ENCODE measurements at regions not wholly inside any gene's neighbourhood (a gene's known extent, or its start where the extent isn't known, plus 50 kb on each side); places are given as distances from the start of the nearest gene placed in this dataset.

DNA sequence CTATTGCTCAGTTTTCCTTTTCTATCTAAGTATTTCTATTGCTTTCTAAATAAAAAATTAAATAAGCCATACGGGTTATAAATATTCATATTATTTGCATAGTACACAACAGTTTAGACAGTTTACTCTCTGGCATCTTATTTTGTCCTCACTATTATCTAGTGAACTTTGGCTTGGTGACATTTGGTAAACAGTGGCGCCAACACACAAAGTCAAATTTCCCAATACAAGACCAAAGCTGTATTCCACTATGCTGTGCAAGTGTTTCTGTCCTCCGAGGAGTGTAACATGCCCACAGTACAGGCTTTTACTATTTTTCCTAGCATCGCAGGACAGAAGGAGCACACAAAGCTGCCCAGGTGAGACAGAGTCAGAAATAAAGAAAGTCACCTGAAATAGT is 61.7 kb upstream of the TP63 start:
- no peak for TF ChIP-seq CEBPB (IDR thresholded peaks at IDR 0.05; ENCODE audit: low read depth, low read length)
- TF ChIP-seq, protein P1, sequence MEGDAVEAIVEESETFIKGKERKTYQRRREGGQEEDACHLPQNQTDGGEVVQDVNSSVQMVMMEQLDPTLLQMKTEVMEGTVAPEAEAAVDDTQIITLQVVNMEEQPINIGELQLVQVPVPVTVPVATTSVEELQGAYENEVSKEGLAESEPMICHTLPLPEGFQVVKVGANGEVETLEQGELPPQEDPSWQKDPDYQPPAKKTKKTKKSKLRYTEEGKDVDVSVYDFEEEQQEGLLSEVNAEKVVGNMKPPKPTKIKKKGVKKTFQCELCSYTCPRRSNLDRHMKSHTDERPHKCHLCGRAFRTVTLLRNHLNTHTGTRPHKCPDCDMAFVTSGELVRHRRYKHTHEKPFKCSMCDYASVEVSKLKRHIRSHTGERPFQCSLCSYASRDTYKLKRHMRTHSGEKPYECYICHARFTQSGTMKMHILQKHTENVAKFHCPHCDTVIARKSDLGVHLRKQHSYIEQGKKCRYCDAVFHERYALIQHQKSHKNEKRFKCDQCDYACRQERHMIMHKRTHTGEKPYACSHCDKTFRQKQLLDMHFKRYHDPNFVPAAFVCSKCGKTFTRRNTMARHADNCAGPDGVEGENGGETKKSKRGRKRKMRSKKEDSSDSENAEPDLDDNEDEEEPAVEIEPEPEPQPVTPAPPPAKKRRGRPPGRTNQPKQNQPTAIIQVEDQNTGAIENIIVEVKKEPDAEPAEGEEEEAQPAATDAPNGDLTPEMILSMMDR (conservative IDR thresholded peaks at IDR 0.05; ENCODE audit: low read depth, low read length) = no peak
- TF ChIP-seq POLR2A (IDR thresholded peaks at IDR 0.05; ENCODE audit: low read depth, low read length) = no peak
- no peak for TF ChIP-seq RAD21 (IDR thresholded peaks at IDR 0.05; ENCODE audit: low read length)
- TF ChIP-seq MAFK (IDR thresholded peaks at IDR 0.05; ENCODE audit: low read depth, low read length) = no peak
- no peak for TF ChIP-seq RFX5 (IDR thresholded peaks at IDR 0.05; ENCODE audit: low read depth, low read length)
- no peak for TF ChIP-seq USF2 (IDR thresholded peaks at IDR 0.05; ENCODE audit: low read depth, low read length)
- no peak for TF ChIP-seq RCOR1 (IDR thresholded peaks at IDR 0.05; ENCODE audit: insufficient replicate concordance, low read length)
- TF ChIP-seq, protein P2, sequence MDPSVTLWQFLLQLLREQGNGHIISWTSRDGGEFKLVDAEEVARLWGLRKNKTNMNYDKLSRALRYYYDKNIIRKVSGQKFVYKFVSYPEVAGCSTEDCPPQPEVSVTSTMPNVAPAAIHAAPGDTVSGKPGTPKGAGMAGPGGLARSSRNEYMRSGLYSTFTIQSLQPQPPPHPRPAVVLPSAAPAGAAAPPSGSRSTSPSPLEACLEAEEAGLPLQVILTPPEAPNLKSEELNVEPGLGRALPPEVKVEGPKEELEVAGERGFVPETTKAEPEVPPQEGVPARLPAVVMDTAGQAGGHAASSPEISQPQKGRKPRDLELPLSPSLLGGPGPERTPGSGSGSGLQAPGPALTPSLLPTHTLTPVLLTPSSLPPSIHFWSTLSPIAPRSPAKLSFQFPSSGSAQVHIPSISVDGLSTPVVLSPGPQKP (IDR thresholded peaks at IDR 0.05; ENCODE audit: borderline replicate concordance, low read depth, low read length) = no peak
- no peak for TF ChIP-seq BHLHE40 (IDR thresholded peaks at IDR 0.05; ENCODE audit: low read depth, low read length)
